HEK293T (cell line): ENCODE measurements at regions not wholly inside any gene's neighbourhood (a gene's known extent, or its start where the extent isn't known, plus 50 kb on each side); places are given as distances from the start of the nearest gene placed in this dataset.

ENCODE experiments used
- CTCF ChIA-PET: fragments of 350-600 bp; formaldehyde crosslinking; extraction: SDS; loops from one replicate; lab custom pipeline; 2021; ENCODE audit warnings: antibody characterized with exemption, inconsistent platforms; lab: Yijun Ruan, JAX
- POLR2A ChIA-PET: fragments of 350-600 bp; formaldehyde crosslinking; extraction: SDS; loops from one replicate; lab custom pipeline; 2020; ENCODE audit warnings: antibody characterized with exemption, inconsistent platforms; lab: Yijun Ruan, JAX
- DNase-seq: peaks from one replicate; pipeline ENCODE4 v3.0.0; 2012; ENCODE audit warnings: mixed read lengths; ENCODE audit errors: extremely low spot score
- ARNT ChIP-seq: fragments of 450-650 bp; IDR thresholded peaks from 2 replicates; pipeline ENCODE4 v1.6.1; 2017; ENCODE audit warnings: mild to moderate bottlenecking
- BHLHE40 ChIP-seq: fragments of 450-650 bp; IDR thresholded peaks from 2 replicates; pipeline ENCODE4 v1.6.1; 2016; ENCODE audit warnings: mild to moderate bottlenecking, moderate library complexity, borderline replicate concordance
- CTBP1 ChIP-seq: fragments of 450-650 bp; IDR thresholded peaks from 2 replicates; pipeline ENCODE4 v1.6.1; 2016; ENCODE audit warnings: borderline replicate concordance
- ELF4 ChIP-seq: fragments of 450-650 bp; IDR thresholded peaks from 2 replicates; pipeline ENCODE4 v1.6.1; 2017; ENCODE audit warnings: antibody characterized with exemption
- FOXA1 ChIP-seq: fragments of 450-650 bp; IDR thresholded peaks from 2 replicates; pipeline ENCODE4 v1.6.1; 2016; ENCODE audit warnings: mild to moderate bottlenecking
- FOXK2 ChIP-seq: fragments of 450-650 bp; IDR thresholded peaks from 2 replicates; pipeline ENCODE4 v1.6.1; 2016; ENCODE audit warnings: mild to moderate bottlenecking
- FOXM1 ChIP-seq: fragments of 450-650 bp; IDR thresholded peaks from 2 replicates; pipeline ENCODE4 v1.6.1; 2017; ENCODE audit warnings: mild to moderate bottlenecking, borderline replicate concordance
- HDGF ChIP-seq: fragments of 450-650 bp; IDR thresholded peaks from 2 replicates; pipeline ENCODE4 v1.6.1; 2017; ENCODE audit warnings: antibody characterized with exemption, borderline replicate concordance
- L3MBTL2 ChIP-seq: fragments of 450-650 bp; conservative IDR thresholded peaks from 2 replicates; pipeline ENCODE4 v1.6.1; 2016; ENCODE audit warnings: mild to moderate bottlenecking
- LEF1 ChIP-seq: fragments of 450-650 bp; IDR thresholded peaks from 2 replicates; pipeline ENCODE4 v1.6.1; 2017; ENCODE audit warnings: mild to moderate bottlenecking, borderline replicate concordance
- NFRKB ChIP-seq: fragments of 450-650 bp; IDR thresholded peaks from 2 replicates; pipeline ENCODE4 v1.6.1; 2016; ENCODE audit warnings: mild to moderate bottlenecking, moderate library complexity
- SP1 ChIP-seq: fragments of 450-650 bp; IDR thresholded peaks from 2 replicates; pipeline ENCODE4 v1.6.1; 2017
- SUZ12 ChIP-seq: fragments of 450-650 bp; IDR thresholded peaks from 2 replicates; pipeline ENCODE4 v1.6.1; 2016; ENCODE audit warnings: mild to moderate bottlenecking
- TARDBP ChIP-seq: fragments of 450-650 bp; IDR thresholded peaks from 2 replicates; pipeline ENCODE4 v1.6.1; 2016
- ZNF384 ChIP-seq: fragments of 450-650 bp; IDR thresholded peaks from 2 replicates; pipeline ENCODE4 v1.6.1; 2016
- TF ChIP-seq, protein P1 (sequence below): fragments of 450-650 bp; IDR thresholded peaks from 2 replicates; pipeline ENCODE4 v1.6.1; 2016

DNA sequence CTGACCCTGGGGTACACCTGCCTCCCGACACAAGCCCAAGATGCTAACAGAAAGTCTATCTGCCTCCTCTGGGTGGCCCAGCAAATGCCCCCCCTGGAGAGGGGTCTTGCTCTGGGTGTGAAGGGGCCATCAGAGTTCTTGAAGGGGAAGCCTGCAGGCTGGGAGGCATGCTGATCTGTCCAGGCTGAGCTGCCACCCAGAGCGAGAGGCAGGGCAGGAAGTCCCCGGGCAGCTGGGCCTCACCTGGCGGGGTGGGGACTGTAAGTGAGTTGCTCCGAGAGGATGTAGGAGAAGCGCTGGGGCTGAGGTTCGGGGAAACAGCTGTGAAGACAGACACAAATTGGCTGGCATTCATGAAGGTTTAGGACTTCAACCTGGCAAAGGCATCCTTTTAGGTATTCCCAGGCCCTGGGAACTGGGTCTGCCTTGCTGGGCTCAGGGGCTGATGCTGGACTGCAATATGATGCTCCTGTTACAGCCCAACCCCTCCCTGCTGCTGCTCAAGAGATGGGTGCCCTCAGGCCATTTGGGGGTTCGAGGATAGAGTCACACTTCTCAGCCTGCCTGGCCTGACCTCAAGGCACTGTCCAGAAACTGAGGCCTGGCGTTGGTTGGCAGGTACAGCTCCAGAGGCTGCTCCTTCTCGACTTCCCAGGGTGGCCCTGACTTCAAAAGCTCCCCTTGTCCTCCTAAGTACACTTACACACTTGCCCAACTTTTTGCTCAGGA is 60.2 kb upstream of the LYVE1 start:
- TF ChIP-seq ZNF384 (no peak), CTBP1 (no peak), ARNT (no peak), TARDBP (no peak), NFRKB (no peak), L3MBTL2 (no peak), LEF1 (no peak)
- POLR2A ChIA-PET = no interaction called here
- DNase-seq = no peak
- CTCF ChIA-PET = interaction anchor here (0.7 kb wide), 1 partner anchor 48 kb away, joined by 3 read pairs; no protein-coding TSS in a partner anchor

DNA sequence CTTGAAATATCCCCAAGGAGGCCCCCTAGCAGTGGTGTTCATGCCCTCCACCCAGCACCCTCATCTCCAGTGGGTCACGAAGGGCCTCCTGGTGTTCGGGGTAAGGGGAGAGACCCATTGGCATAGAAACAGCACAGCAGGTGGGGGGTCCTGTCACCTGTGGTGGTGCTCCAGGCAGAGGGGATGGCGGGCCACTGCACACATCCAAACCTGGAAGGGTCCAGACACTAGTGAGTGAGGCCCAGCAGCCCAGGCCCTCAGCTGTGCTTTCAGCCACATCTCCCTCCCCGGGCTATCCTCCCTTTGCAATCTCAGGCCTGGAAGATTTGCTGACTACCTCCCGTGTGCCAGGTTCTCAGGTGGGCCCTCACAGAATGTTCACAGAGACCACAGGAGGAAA is 59.4 kb upstream of the LYVE1 start:
- TF ChIP-seq ARNT (no peak), CTBP1 (no peak), L3MBTL2 (no peak), NFRKB (no peak), FOXM1 (no peak), TARDBP (no peak), FOXA1 (no peak), ZNF384 (no peak), SUZ12 (no peak), ELF4 (no peak), FOXK2 (no peak), HDGF (no peak)
- TF ChIP-seq, protein P1, sequence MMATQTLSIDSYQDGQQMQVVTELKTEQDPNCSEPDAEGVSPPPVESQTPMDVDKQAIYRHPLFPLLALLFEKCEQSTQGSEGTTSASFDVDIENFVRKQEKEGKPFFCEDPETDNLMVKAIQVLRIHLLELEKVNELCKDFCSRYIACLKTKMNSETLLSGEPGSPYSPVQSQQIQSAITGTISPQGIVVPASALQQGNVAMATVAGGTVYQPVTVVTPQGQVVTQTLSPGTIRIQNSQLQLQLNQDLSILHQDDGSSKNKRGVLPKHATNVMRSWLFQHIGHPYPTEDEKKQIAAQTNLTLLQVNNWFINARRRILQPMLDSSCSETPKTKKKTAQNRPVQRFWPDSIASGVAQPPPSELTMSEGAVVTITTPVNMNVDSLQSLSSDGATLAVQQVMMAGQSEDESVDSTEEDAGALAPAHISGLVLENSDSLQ = no peak
- DNase-seq = no peak
- ChIA-PET CTCF (no interaction called here), POLR2A (no interaction called here)

GRCh38 chr11:10627291-10627690 is 58.8 kb upstream of the LYVE1 start:
- CTCF ChIA-PET = interaction anchor here (1.6 kb wide), 1 partner anchor 108 kb away, joined by 7 read pairs; no protein-coding TSS in a partner anchor
- TF ChIP-seq LEF1 (no peak), ELF4 (no peak), ZNF384 (no peak), FOXK2 (no peak), CTBP1 (no peak), HDGF (no peak), SP1 (no peak), FOXM1 (no peak)
- TF ChIP-seq, protein P1 = no peak
- DNase-seq = no peak
- POLR2A ChIA-PET = no interaction called here

DNA sequence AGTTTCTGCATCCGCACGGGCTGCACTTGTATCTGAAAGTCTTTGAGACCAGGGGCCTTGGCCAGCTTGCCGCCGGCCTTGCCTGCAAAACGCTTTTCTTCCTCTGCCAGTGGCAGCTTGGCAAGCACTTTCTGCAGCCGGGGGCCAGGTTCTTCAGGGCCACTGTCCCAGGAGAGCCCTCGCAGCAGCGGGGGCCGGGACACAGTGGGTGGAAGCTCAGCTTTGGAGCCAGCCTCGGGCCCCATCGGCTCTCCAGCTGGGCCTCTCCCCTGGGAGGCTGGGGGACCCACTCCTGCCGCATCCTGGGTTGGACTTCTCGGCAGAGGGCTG is 57.5 kb upstream of the LYVE1 start:
- ChIA-PET POLR2A (no interaction called here), CTCF (interaction anchor here (1.6 kb wide), 1 partner anchor 109 kb away, joined by 7 read pairs; no protein-coding TSS in a partner anchor)
- DNase-seq = no peak
- TF ChIP-seq SP1 (no peak), ZNF384 (no peak), BHLHE40 (no peak), ARNT (no peak), NFRKB (no peak), HDGF (no peak), FOXA1 (no peak), SUZ12 (no peak), TARDBP (no peak), FOXK2 (no peak)
- TF ChIP-seq, protein P1 = no peak

GRCh38 chr11:10625281-10625981 is 57.0 kb upstream of the LYVE1 start:
- CTCF ChIA-PET = interaction anchor here (1.6 to 2.2 kb wide), 2 partner anchors 110 to 112 kb away, joined by 7 to 13 read pairs; no protein-coding TSS in a partner anchor
- no peak for DNase-seq
- TF ChIP-seq, protein P1 = no peak
- no peak for TF ChIP-seq ZNF384
- no peak for TF ChIP-seq HDGF
- no peak for TF ChIP-seq LEF1
- TF ChIP-seq ELF4 = no peak
- TF ChIP-seq FOXK2 = no peak
- TF ChIP-seq FOXM1 = no peak
- no peak for TF ChIP-seq L3MBTL2
- TF ChIP-seq TARDBP = no peak
- TF ChIP-seq SUZ12 = no peak
- no peak for TF ChIP-seq ARNT
- no peak for TF ChIP-seq FOXA1
- TF ChIP-seq SP1 = no peak
- no peak for TF ChIP-seq BHLHE40
- TF ChIP-seq CTBP1 = no peak
- TF ChIP-seq NFRKB = no peak
- POLR2A ChIA-PET = no interaction called here
